ENCODE measurements at regions not wholly inside any gene's neighbourhood (a gene's known extent, or its start where the extent isn't known, plus 50 kb on each side); places are given as distances from the start of the nearest gene placed in this dataset.

- no peak overlapping the region for H3K27ac ChIP-seq
- H3K4me1 ChIP-seq = no peaks in the 10 kb centered on the region
- no peak overlapping the region for H3K4me3 ChIP-seq
- no peak for DNase-seq
- intact Hi-C loops (cut with DNase I) = no loop called here
- 92 to 96% methylated on average over 1 of the region's 1 CpG for WGBS, 2 donors
- no peaks in the 10 kb centered on the region for H3K27me3 ChIP-seq
- no peak for TF ChIP-seq CTCF (IDR thresholded peaks at IDR 0.05)
- no peak for TF ChIP-seq POLR2AphosphoS5 (IDR thresholded peaks at IDR 0.05)
- TF ChIP-seq EP300 (IDR thresholded peaks at IDR 0.05) = no peak
- TF ChIP-seq POLR2A (IDR thresholded peaks at IDR 0.05) = no peak
- no peaks in the 10 kb centered on the region for H3K36me3 ChIP-seq
- no peaks in the 10 kb centered on the region for H3K9me3 ChIP-seq
Observed at GRCh38 chr21:32181457-32181856, 97.4 kb downstream of the MIS18A start.

DNA sequence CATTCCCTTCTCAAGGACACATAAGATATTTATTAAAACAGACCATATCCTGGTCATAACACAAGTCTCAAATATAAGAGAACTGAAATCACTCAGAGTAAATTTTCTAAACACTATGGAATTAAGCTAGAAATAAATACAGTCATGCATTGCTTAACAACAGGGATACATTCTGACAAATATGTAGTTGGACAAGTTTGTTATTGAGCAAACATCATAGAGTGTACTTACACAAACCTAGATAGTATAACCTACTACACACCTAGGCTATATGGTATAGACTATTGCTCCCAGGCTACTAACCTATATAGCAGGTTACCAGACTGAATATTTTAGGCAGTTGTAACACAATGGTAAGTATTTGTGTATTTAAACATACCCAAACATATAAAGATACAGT lies 104.0 kb downstream of the MIS18A start:
- TF ChIP-seq POLR2A (IDR thresholded peaks at IDR 0.05) (no peak), EP300 (IDR thresholded peaks at IDR 0.05) (no peak), CTCF (IDR thresholded peaks at IDR 0.05) (no peak), POLR2AphosphoS5 (IDR thresholded peaks at IDR 0.05) (no peak)
- Histone ChIP-seq H3K4me3 (no peak overlapping the region), H3K27ac (no peak overlapping the region), H3K36me3 (no peaks in the 10 kb centered on the region), H3K4me1 (no peaks in the 10 kb centered on the region), H3K9me3 (no peaks in the 10 kb centered on the region), H3K27me3 (no peaks in the 10 kb centered on the region)
- no peak for DNase-seq
- intact Hi-C loops (cut with DNase I) = no loop called here

DNA sequence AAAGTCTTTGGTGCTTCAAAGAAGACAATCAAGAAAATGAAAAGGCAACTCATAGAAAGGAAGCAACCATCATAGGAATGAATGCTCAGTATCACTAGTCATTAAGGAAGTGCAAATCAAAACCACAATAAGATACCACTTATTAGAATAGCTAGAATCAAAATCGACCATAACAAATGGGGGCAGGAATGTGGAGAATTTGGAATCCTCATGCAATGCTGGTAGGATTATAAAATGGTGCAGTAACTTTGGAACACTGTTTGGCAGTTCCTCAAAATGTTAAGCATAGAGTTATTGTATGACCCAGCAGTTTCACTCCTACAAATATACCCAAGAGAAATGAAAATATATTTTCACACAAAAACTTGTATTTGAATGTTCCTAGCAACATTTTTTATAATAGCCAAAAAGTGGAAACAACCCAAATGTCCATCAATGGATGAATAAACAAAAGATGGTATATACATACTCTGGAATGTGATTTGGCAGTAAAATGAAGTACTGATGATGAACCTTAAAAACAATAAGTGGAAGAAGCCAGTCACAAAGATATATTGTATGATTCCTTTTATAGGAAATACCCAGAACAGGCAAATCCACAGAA lies 105.6 kb downstream of the MIS18A start:
- Histone ChIP-seq H3K27me3 (no peaks in the 10 kb centered on the region), H3K27ac (no peak overlapping the region), H3K4me1 (no peaks in the 10 kb centered on the region), H3K36me3 (no peaks in the 10 kb centered on the region), H3K9me3 (no peaks in the 10 kb centered on the region), H3K4me3 (no peak overlapping the region)
- no peak for TF ChIP-seq EP300 (IDR thresholded peaks at IDR 0.05)
- TF ChIP-seq CTCF (IDR thresholded peaks at IDR 0.05) = no peak
- no peak for TF ChIP-seq POLR2A (IDR thresholded peaks at IDR 0.05)
- no peak for TF ChIP-seq POLR2AphosphoS5 (IDR thresholded peaks at IDR 0.05)
- 20 to 34% methylated on average over 1 of the region's 1 CpG for WGBS, 2 donors
- DNase-seq = no peak
- intact Hi-C loops (cut with DNase I) = no loop called here

DNA sequence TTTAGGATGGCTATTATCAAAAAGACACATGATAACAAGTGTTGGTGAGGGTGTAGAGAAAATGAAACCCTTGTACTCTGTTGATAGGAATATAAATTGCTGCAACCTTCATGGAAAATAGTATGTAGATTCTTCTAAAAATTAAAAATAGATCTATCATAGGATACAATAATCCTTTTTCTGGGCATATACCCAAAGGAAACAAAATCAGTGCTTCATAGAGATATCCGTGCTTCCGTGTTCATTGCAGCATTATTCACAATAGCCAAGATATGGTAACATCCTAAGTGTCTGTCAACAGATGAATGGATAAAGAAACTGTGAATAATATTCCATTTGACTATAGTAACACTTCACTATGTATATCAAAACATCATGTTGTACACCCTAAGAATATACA lies 106.7 kb downstream of the MIS18A start:
- 92 to 95% methylated on average over 2 of the region's 2 CpGs for WGBS, 2 donors
- no peak for DNase-seq
- intact Hi-C loops (cut with DNase I) = no loop called here
- no peak for TF ChIP-seq EP300 (IDR thresholded peaks at IDR 0.05)
- TF ChIP-seq CTCF (IDR thresholded peaks at IDR 0.05) = no peak
- TF ChIP-seq POLR2AphosphoS5 (IDR thresholded peaks at IDR 0.05) = no peak
- no peak for TF ChIP-seq POLR2A (IDR thresholded peaks at IDR 0.05)
- Histone ChIP-seq H3K4me3 (no peak overlapping the region), H3K36me3 (no peaks in the 10 kb centered on the region), H3K27ac (no peak overlapping the region), H3K9me3 (no peaks in the 10 kb centered on the region), H3K27me3 (no peaks in the 10 kb centered on the region), H3K4me1 (no peaks in the 10 kb centered on the region)

- no peaks in the 10 kb centered on the region for H3K27me3 ChIP-seq
- H3K4me1 ChIP-seq = no peaks in the 10 kb centered on the region
- H3K9me3 ChIP-seq = no peaks in the 10 kb centered on the region
- no peak overlapping the region for H3K27ac ChIP-seq
- H3K36me3 ChIP-seq = no peaks in the 10 kb centered on the region
- H3K4me3 ChIP-seq = no peak overlapping the region
- TF ChIP-seq POLR2AphosphoS5 (IDR thresholded peaks at IDR 0.05) (no peak), POLR2A (IDR thresholded peaks at IDR 0.05) (no peak), CTCF (IDR thresholded peaks at IDR 0.05) (no peak), EP300 (IDR thresholded peaks at IDR 0.05) (no peak)
- intact Hi-C loops (cut with DNase I) = no loop called here
- no peak for DNase-seq
Observed at GRCh38 chr21:32167513-32167912, 111.3 kb downstream of the MIS18A start.
